DMS114 treated with DMSO at 0.1 percent for 48 hours (cell line): ENCODE measurements at regions not wholly inside any gene's neighbourhood (a gene's known extent, or its start where the extent isn't known, plus 50 kb on each side); places are given as distances from the start of the nearest gene placed in this dataset.
A peak's percentile ranks its signal among the peaks of the same experiment; 100 is the strongest.
"Not testable (repeated sequence)": the region's sequence is repeated elsewhere in the genome, so short reads cannot be mapped to it uniquely, and the experiment has no call there.

ENCODE experiments used
- DNase-seq: peaks from one replicate; lab custom pipeline; 2025; ENCODE audit not compliant: unreplicated experiment; lab: John Stamatoyannopoulos, UW

- DNase-seq, result not testable (repeated sequence)
Measured at GRCh38 chr16:58858577-58858976, 124.5 kb upstream of the GOT2 start.

- no peak for DNase-seq
Measured at GRCh38 chr16:58855291-58855863, 121.3 kb upstream of the GOT2 start.

- DNase-seq, result no peak
Measured at GRCh38 chr16:58853854-58854791, 120.0 kb upstream of the GOT2 start.

GRCh38 chr16:58850678-58851020 lies 116.5 kb upstream of the GOT2 start:
- DNase-seq, result no peak

GRCh38 chr16:58850019-58850677 lies 116.0 kb upstream of the GOT2 start:
- DNase-seq, result no peak

GRCh38 chr16:58848662-58849002 lies 114.5 kb upstream of the GOT2 start:
- DNase-seq, result no peak

- DNase-seq, result no peak
Measured at GRCh38 chr16:58847902-58848661, 114.0 kb upstream of the GOT2 start.

GRCh38 chr16:58846226-58846625 lies 112.1 kb upstream of the GOT2 start:
- DNase-seq, result not testable (repeated sequence)

- DNase-seq, result peak; percentile 45
Measured at GRCh38 chr16:58843675-58844074, 109.6 kb upstream of the GOT2 start.

- no peak for DNase-seq
Measured at GRCh38 chr16:58842746-58843145, 108.6 kb upstream of the GOT2 start.

GRCh38 chr16:58842156-58842555 lies 108.0 kb upstream of the GOT2 start:
- no peak for DNase-seq

- DNase-seq, result no peak
Measured at GRCh38 chr16:58837950-58838349, 103.8 kb upstream of the GOT2 start.

GRCh38 chr16:58836427-58836826 lies 102.3 kb upstream of the GOT2 start:
- DNase-seq, result no peak

GRCh38 chr16:58832386-58832895 lies 98.3 kb upstream of the GOT2 start:
- no peak for DNase-seq

- no peak for DNase-seq
Measured at GRCh38 chr16:58831386-58831785, 97.3 kb upstream of the GOT2 start.

GRCh38 chr16:58828901-58829545 lies 94.9 kb upstream of the GOT2 start:
- no peak for DNase-seq

GRCh38 chr16:58824201-58824600 lies 90.1 kb upstream of the GOT2 start:
- no peak for DNase-seq

- DNase-seq, result no peak
Measured at GRCh38 chr16:58821886-58822285, 87.8 kb upstream of the GOT2 start.

GRCh38 chr16:58820411-58820810 lies 86.3 kb upstream of the GOT2 start:
- no peak for DNase-seq

GRCh38 chr16:58815181-58815888 lies 81.2 kb upstream of the GOT2 start:
- DNase-seq, result no peak
